MCF 10A (cell line): ENCODE measurements at regions not wholly inside any gene's neighbourhood (a gene's known extent, or its start where the extent isn't known, plus 50 kb on each side); places are given as distances from the start of the nearest gene placed in this dataset.

Experiments
- BruUV-seq: library from RNA; stranded (reverse); fragments of 400-500 nt; replicated peaks from 2 replicates; lab custom pipeline; 2021; lab: Mats Ljungman, UMichigan
- CTCF ChIA-PET: fragments of 300-600 bp; sonication (Branson Sonifier 250); formaldehyde crosslinking; extraction: SDS; loops from one replicate; lab custom pipeline; 2021; ENCODE audit warnings: antibody characterized with exemption, inconsistent platforms; lab: Yijun Ruan, JAX
- POLR2A ChIA-PET: fragments of 300-600, 350-650 bp; sonication (Branson Sonifier 250); formaldehyde crosslinking; extraction: SDS; loops from one replicate; lab custom pipeline; 2020; ENCODE audit warnings: antibody characterized with exemption, inconsistent platforms; lab: Yijun Ruan, JAX
- DNase-seq: peaks from one replicate; pipeline ENCODE4 v3.0.0-alpha.2; 2018; ENCODE audit not compliant: unreplicated experiment
- H3K27ac Mint-ChIP-seq: one replicate; pipeline ENCODE4 v1.8.0; 2022; ENCODE audit warnings: mild to moderate bottlenecking, low read depth, mixed read lengths; ENCODE audit not compliant: unreplicated experiment
- H3K27me3 Mint-ChIP-seq: one replicate; pipeline ENCODE4 v1.8.0; 2022; ENCODE audit warnings: mixed read lengths; ENCODE audit not compliant: insufficient read depth, unreplicated experiment
- H3K36me3 Mint-ChIP-seq: one replicate; pipeline ENCODE4 v1.8.0; 2022; ENCODE audit warnings: mild to moderate bottlenecking, moderate library complexity, mixed read lengths; ENCODE audit not compliant: insufficient read depth, unreplicated experiment
- H3K4me1 Mint-ChIP-seq: one replicate; pipeline ENCODE4 v1.8.0; 2022; ENCODE audit warnings: mixed read lengths; ENCODE audit not compliant: insufficient read depth, unreplicated experiment
- H3K4me3 Mint-ChIP-seq: one replicate; pipeline ENCODE4 v1.8.0; 2022; ENCODE audit warnings: mild to moderate bottlenecking, moderate library complexity, mixed read lengths; ENCODE audit not compliant: unreplicated experiment
- H3K9me3 Mint-ChIP-seq: one replicate; pipeline ENCODE4 v1.8.0; 2022; ENCODE audit warnings: mixed read lengths; ENCODE audit not compliant: unreplicated experiment
- intact Hi-C: fragments of 100-400 bp; cut with micrococcal nuclease; formaldehyde crosslinking; loops from 2 replicates; pipeline ENCODE4 v1.14.1; 2022
- TF ChIP-seq, protein P1 (sequence below): fragments of 200-600 bp; IDR thresholded peaks from one replicate; pipeline ENCODE4 v1.8.0; 2022; ENCODE audit warnings: antibody characterized with exemption, mild to moderate bottlenecking; ENCODE audit not compliant: unreplicated experiment

DNA sequence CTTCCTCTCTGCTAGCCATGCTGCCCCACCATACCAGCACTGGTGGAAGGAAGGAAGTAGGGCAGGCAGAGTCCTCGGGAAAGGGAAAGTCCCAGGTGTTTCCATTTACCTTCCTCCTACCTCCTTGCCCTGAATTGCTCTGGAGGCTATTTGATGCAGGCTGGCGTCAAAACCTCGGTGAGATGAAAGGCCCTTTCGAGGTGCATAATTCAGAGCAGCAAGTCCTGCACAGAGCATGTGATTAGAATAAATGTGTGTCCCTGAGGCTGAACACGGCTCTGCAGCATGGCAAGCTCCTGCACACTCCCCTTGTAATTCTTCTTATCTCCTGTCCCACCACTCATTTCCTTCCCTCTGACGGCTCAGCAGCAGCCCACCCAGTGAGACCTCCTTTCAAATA, 98.7 kb upstream of the LRFN2 start:
- no peaks in the 10 kb centered on the region for H3K4me1 Mint-ChIP-seq
- CTCF ChIA-PET = no interaction called here

GRCh38 chr6:40681622-40682021, 94.5 kb upstream of the LRFN2 start:
- CTCF ChIA-PET = interaction anchor here (0.6 kb wide), 2 partner anchors 31 to 92 kb away, joined by 3 read pairs; no protein-coding TSS in a partner anchor
- Mint-ChIP-seq H3K27ac (no peak overlapping the region), H3K9me3 (peaks cover 24% of the 10 kb centered on the region), H3K36me3 (no peaks in the 10 kb centered on the region), H3K4me1 (no peaks in the 10 kb centered on the region), H3K27me3 (no peaks in the 10 kb centered on the region), H3K4me3 (no peak overlapping the region)
- BruUV-seq = no TSS peak
- POLR2A ChIA-PET = no interaction called here
- TF ChIP-seq, protein P1, sequence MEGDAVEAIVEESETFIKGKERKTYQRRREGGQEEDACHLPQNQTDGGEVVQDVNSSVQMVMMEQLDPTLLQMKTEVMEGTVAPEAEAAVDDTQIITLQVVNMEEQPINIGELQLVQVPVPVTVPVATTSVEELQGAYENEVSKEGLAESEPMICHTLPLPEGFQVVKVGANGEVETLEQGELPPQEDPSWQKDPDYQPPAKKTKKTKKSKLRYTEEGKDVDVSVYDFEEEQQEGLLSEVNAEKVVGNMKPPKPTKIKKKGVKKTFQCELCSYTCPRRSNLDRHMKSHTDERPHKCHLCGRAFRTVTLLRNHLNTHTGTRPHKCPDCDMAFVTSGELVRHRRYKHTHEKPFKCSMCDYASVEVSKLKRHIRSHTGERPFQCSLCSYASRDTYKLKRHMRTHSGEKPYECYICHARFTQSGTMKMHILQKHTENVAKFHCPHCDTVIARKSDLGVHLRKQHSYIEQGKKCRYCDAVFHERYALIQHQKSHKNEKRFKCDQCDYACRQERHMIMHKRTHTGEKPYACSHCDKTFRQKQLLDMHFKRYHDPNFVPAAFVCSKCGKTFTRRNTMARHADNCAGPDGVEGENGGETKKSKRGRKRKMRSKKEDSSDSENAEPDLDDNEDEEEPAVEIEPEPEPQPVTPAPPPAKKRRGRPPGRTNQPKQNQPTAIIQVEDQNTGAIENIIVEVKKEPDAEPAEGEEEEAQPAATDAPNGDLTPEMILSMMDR = no peak
- intact Hi-C loops = no loop called here
- no peak for DNase-seq

More for the DNA sequence above, 98.7 kb upstream of the LRFN2 start:
- Mint-ChIP-seq H3K36me3 (no peaks in the 10 kb centered on the region), H3K27ac (no peak overlapping the region), H3K9me3 (peaks cover 46% of the 10 kb centered on the region), H3K27me3 (no peaks in the 10 kb centered on the region), H3K4me3 (no peak overlapping the region)
- POLR2A ChIA-PET = no interaction called here
- TF ChIP-seq, protein P1 = no peak
- intact Hi-C loops = no loop called here
- BruUV-seq = no TSS peak
- no peak for DNase-seq

DNA sequence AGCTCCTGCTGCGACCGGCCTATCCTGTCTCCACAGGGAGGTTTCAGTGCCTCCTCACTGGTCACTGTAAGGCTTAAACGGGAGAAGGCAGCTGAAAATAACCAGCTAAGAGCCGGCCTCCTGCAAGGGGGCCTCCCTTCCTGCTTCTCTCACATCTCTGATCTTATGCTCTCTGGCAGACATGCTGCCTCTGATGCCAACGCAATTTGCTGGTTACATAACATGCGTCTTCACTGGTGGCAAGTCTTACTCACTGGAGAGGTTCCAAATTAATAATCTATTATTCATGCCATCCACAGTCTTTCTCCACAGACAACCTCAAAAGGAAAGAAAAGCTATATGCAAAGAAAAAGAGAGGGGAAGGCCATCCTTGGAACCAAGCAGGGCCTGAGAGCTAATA, 91.8 kb upstream of the LRFN2 start:
- H3K4me3 Mint-ChIP-seq = no peak overlapping the region
- H3K36me3 Mint-ChIP-seq = no peaks in the 10 kb centered on the region
- intact Hi-C loops = no loop called here
- H3K27me3 Mint-ChIP-seq = no peaks in the 10 kb centered on the region
- DNase-seq = peak; percentile 22
- peaks cover 27% of the 10 kb centered on the region for H3K9me3 Mint-ChIP-seq
- CTCF ChIA-PET = no interaction called here
- H3K27ac Mint-ChIP-seq = no peak overlapping the region
- BruUV-seq = no TSS peak
- TF ChIP-seq, protein P1 = no peak
- POLR2A ChIA-PET = no interaction called here
- H3K4me1 Mint-ChIP-seq = no peaks in the 10 kb centered on the region

GRCh38 chr6:40674170-40674569, 87.0 kb upstream of the LRFN2 start:
- CTCF ChIA-PET = interaction anchor here (0.5 kb wide), 1 partner anchor 291 kb away, joined by 4 read pairs; no protein-coding TSS in a partner anchor
- no peak for DNase-seq
- Mint-ChIP-seq H3K36me3 (no peaks in the 10 kb centered on the region), H3K27ac (no peak overlapping the region), H3K9me3 (peaks cover 18% of the 10 kb centered on the region), H3K4me1 (no peaks in the 10 kb centered on the region), H3K4me3 (no peak overlapping the region), H3K27me3 (no peaks in the 10 kb centered on the region)
- no TSS peak for BruUV-seq
- POLR2A ChIA-PET = no interaction called here
- TF ChIP-seq, protein P1 = no peak
- intact Hi-C loops = no loop called here
